Astrocyte of the spinal cord (primary cell): ENCODE measurements at regions not wholly inside any gene's neighbourhood (a gene's known extent, or its start where the extent isn't known, plus 50 kb on each side); places are given as distances from the start of the nearest gene placed in this dataset.

ENCODE experiments used
- DNase-seq: peaks from one replicate; pipeline ENCODE4 v3.0.0; 2011; ENCODE audit warnings: low read depth, low spot score
- H3K4me3 ChIP-seq: 2 replicates; pipeline ENCODE4 v1.5.1; 2011; ENCODE audit warnings: low read depth, mild to moderate bottlenecking, low read length, moderate library complexity
- in situ Hi-C: cut with HindIII; loops from 2 replicates; pipeline ENCODE4 v1.10.0; 2017; ENCODE audit warnings: low sequenced_read_pairs
- TF ChIP-seq, protein P1 (sequence below): IDR thresholded peaks from 2 replicates; pipeline ENCODE4 v1.5.1; 2012; ENCODE audit warnings: low read depth, mild to moderate bottlenecking, low read length, inconsistent platforms

DNA sequence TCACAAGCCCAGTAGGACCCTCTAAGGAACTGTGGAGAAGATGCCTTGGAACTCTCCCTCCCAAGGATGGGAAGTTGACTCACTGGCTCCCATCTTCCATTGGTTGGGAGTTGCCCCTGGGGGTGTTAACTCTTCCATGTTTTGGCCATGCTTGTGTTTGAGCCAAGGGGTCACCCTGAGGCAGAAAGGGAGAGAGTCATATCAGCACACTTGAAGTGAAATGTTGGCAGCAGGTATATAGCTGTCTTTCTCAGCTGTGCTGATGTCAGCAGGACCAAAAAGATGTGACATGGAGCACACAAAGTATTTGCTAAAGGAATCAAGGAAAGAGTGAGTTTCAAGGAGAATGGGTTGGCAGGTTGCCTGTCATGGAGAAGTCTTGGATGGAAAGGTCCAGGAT lies 359.4 kb downstream of the RPS24 start:
- no peak overlapping the region for H3K4me3 ChIP-seq
- TF ChIP-seq, protein P1, sequence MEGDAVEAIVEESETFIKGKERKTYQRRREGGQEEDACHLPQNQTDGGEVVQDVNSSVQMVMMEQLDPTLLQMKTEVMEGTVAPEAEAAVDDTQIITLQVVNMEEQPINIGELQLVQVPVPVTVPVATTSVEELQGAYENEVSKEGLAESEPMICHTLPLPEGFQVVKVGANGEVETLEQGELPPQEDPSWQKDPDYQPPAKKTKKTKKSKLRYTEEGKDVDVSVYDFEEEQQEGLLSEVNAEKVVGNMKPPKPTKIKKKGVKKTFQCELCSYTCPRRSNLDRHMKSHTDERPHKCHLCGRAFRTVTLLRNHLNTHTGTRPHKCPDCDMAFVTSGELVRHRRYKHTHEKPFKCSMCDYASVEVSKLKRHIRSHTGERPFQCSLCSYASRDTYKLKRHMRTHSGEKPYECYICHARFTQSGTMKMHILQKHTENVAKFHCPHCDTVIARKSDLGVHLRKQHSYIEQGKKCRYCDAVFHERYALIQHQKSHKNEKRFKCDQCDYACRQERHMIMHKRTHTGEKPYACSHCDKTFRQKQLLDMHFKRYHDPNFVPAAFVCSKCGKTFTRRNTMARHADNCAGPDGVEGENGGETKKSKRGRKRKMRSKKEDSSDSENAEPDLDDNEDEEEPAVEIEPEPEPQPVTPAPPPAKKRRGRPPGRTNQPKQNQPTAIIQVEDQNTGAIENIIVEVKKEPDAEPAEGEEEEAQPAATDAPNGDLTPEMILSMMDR: no peak
- in situ Hi-C loops: no loop called here
- DNase-seq: no peak

DNA sequence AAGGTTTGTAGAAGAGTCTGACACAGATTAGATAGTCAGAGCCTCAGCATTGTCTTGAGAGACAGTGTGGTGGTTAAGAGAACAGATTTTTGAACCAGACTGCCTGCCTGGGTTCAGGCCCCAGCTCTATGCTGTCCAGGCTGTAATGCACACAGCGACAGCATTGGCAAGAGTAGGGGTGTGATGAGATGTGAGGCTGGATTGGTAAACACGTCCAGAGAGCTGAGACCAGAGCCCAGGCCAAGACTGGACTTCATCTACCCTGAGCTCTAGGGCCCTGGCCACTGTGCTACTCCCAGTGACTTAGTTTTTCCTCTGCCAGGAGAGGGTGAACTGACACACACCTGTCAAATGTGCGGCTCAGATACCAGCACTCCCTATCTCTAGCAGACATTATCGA lies 360.4 kb downstream of the RPS24 start:
- H3K4me3 ChIP-seq: no peak overlapping the region
- in situ Hi-C loops: no loop called here
- TF ChIP-seq, protein P1: no peak
- DNase-seq: no peak

DNA sequence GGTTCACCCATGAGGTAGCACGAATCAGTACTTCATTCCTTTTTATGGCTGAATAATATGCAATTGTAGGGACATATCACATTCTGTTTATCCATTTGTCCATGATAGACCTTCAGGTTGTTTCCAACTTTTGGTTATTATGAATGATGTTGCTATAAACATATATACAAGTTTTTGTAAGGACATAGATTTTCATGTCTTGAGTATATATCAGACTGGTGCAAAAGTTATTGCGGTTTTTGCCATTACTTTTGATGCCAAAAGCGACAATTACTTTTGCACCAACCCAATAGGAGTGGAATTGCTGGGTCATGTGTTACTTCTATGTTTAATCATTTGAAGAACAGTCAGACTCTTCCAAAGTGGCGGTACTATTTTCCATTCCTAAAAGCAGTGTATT lies 361.5 kb downstream of the RPS24 start:
- no peak for DNase-seq
- TF ChIP-seq, protein P1: no peak
- H3K4me3 ChIP-seq: no peak overlapping the region
- in situ Hi-C loops: no loop called here

DNA sequence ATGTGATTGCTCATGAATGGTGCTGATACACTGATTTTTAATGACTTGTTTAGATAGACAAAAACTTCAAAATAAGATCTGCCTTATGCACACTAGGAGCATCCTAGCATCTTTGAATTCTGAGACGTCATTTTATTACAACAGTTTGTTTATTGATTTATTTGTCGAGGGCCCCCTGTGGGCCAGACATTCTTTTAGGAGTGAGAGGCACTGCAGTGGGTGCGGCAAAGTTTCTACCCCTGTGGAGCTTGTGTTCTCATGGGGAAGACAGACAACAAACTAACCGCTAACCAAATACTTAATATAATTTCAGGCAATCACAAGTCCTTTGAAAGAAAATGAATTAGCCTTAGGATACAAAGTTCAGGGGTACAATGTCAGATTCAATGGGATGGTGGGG lies 363.1 kb downstream of the RPS24 start:
- TF ChIP-seq, protein P1: no peak
- in situ Hi-C loops: no loop called here
- no peak for DNase-seq
- no peak overlapping the region for H3K4me3 ChIP-seq

DNA sequence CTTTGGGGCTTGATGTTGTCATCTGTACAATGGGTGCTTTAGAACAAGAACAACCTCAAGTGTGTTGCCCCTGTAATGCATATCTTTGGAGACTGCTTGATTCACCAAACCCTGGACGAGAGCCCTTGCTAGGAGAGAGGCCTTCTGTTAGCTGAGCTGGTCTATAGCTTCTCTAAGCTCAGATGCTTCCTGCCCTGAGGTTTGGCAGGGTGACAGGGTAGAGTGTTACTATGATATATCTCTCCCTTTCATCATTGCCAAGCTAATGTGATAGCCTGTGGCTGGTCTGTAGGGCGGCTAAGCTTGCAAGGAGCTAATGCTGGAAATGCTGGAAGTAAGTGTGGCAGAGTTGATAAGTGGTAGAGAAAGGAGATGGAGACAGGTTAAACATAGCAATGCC lies 364.1 kb downstream of the RPS24 start:
- H3K4me3 ChIP-seq: no peak overlapping the region
- TF ChIP-seq, protein P1: no peak
- DNase-seq: no peak
- in situ Hi-C loops: no loop called here

DNA sequence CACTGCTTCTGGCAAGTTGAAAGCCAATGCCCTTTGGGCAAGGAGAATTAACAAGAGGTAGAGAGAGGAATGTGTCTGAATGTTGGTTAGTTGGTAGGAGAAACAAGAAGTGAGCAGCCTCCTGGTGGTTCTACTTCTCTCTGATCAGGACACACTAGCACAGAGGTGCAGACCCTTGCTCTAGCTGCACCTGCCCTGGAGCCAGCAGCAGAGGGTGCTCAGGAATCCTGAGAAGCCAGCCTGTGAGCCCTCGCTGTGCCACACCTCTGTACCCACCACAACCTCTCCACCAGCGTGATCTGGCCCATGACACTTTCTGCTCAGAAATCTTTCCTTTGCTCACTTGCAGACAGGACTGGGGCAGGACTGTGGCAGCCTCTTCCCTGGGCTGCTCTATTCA lies 364.7 kb downstream of the RPS24 start:
- in situ Hi-C loops: no loop called here
- no peak for DNase-seq
- no peak overlapping the region for H3K4me3 ChIP-seq
- TF ChIP-seq, protein P1: no peak

DNA sequence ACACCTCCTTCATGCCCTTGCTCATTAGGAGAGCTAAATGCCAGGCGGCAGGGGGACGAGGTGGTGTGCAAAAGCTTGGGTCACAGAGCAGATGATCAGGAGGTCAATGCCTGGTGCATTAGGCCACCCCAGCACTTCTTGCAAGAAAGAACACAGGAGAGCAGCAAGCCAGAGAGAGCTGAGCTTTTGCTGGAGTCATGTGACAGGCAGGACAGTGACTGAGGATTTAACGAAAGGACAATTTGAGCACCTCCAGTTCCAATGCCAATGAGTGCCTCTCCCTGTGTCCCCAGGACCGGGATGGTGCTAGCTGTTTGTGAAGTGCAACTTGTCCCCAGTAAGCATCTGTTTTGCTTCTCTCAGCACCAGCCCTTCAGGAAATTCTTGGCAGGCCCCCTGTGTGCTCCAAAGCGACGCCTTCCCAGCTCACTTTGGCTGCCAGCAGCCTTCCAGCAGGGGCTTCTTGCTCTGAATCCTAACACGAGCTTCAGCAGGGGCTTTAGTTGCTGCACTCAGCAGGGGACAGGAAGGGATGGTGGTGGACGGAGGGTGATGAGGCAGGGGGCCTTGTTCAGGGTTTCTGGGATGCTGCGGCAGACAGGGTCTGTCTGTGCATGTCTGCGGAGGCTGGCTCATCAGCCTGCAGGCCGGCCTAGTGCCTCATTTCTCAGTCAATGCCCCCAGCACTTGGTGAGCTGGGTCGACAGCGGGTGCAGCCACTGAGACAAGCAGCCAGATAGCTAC lies 368.1 kb downstream of the RPS24 start:
- TF ChIP-seq, protein P1: no peak
- no peak for DNase-seq
- no peak overlapping the region for H3K4me3 ChIP-seq
- in situ Hi-C loops: no loop called here
